Skeletal muscle satellite cell (primary cell): ENCODE measurements at regions not wholly inside any gene's neighbourhood (a gene's known extent, or its start where the extent isn't known, plus 50 kb on each side); places are given as distances from the start of the nearest gene placed in this dataset.

Experiments
- H3K27me3 ChIP-seq: 2 replicates; pipeline ENCODE4 v1.7.0; 2013; ENCODE audit warnings: low read length; ENCODE audit not compliant: control insufficient read depth, insufficient read depth
- H3K36me3 ChIP-seq: 2 replicates; pipeline ENCODE4 v1.7.0; 2013; ENCODE audit warnings: mild to moderate bottlenecking, control low read depth, low read length; ENCODE audit not compliant: insufficient read depth
- H3K4me1 ChIP-seq: 2 replicates; pipeline ENCODE4 v1.7.0; 2013; ENCODE audit warnings: low read length; ENCODE audit not compliant: control insufficient read depth, insufficient read depth
- H3K4me2 ChIP-seq: 2 replicates; pipeline ENCODE4 v1.7.0; 2013; ENCODE audit warnings: mild to moderate bottlenecking, low read length
- H3K4me3 ChIP-seq: 2 replicates; pipeline ENCODE4 v1.7.0; 2013; ENCODE audit warnings: low read length
- H3K9ac ChIP-seq: 2 replicates; pipeline ENCODE4 v1.7.0; 2013; ENCODE audit warnings: mild to moderate bottlenecking, low read depth, low read length, moderate library complexity
- H3K9me3 ChIP-seq: replicated peaks from 2 replicates; pipeline ENCODE4 v1.7.0; 2013; ENCODE audit warnings: mild to moderate bottlenecking, control low read depth, low read length

- H3K9me3 ChIP-seq: no peaks in the 10 kb centered on the region
- no peak overlapping the region for H3K4me3 ChIP-seq
- no peaks in the 10 kb centered on the region for H3K36me3 ChIP-seq
- peaks cover 16% of the 10 kb centered on the region for H3K4me1 ChIP-seq
- peak overlapping the region; percentile 35 for H3K4me2 ChIP-seq
- no peaks in the 10 kb centered on the region for H3K27me3 ChIP-seq
- H3K9ac ChIP-seq: no peak overlapping the region
Observed at GRCh38 chr2:30373881-30374302, 73.2 kb upstream of the LCLAT1 start.

DNA sequence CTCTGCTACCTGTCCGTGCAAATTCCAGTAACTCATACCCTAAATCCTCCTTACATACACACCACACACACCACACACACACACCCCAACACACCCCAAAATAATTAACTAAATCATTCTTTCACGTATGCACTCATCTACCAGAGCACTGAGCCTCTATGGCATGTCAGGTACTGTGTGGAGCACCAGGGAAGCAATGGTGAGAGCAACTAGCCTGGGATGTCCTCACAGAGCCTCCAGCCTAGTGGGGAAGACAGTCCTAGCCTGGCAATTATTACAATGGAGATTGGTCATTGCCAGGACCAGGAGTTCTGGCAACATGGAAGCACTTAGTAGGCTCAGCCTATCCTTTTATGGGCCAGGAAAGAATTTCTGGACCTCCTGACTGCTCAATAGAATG is 72.7 kb upstream of the LCLAT1 start:
- peaks cover 16% of the 10 kb centered on the region for H3K4me1 ChIP-seq
- no peaks in the 10 kb centered on the region for H3K27me3 ChIP-seq
- no peak overlapping the region for H3K4me2 ChIP-seq
- H3K9ac ChIP-seq: no peak overlapping the region
- H3K4me3 ChIP-seq: no peak overlapping the region
- no peaks in the 10 kb centered on the region for H3K9me3 ChIP-seq
- H3K36me3 ChIP-seq: no peaks in the 10 kb centered on the region

DNA sequence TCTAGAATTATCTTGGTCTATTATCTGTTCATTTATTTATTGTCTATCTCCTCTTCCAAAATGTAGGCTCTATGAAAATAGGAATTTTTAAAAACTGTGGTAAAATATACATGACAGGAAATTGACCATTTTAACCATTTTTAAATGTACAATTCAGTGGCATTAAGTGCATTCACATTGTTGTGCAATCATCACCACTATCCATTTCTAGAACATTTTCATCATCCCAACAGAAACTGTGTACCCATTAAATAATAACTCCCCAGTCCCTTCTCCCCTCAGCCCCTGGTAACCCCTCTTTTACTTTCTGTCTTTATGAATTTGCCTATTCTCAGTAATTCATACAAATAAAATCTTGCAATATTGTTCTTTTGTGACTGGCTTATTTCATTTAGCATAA is 71.1 kb upstream of the LCLAT1 start:
- Histone ChIP-seq H3K27me3 (no peaks in the 10 kb centered on the region), H3K4me2 (no peak overlapping the region), H3K4me1 (peaks cover 16% of the 10 kb centered on the region), H3K36me3 (no peaks in the 10 kb centered on the region), H3K9ac (no peak overlapping the region), H3K9me3 (no peaks in the 10 kb centered on the region), H3K4me3 (no peak overlapping the region)

DNA sequence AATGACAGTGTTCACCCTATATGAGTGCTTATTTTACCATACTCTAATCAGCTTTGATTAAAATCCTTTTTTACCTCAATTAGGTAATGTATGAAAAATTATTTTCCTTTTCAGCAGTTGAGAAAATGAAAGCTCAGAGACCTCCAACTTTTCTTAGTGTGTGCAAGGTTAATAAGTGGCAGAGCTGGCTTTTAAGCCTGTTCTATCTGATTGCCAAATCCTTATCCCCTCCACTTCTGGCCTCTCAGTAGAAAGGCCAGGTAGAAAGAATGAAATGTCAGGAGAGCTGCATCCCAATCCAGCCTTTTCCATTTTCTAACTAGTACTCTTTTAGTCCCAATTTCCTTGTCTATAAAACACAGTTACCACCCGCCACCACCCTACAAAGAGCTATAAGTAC is 67.6 kb upstream of the LCLAT1 start:
- H3K4me2 ChIP-seq: no peak overlapping the region
- H3K36me3 ChIP-seq: no peaks in the 10 kb centered on the region
- no peak overlapping the region for H3K4me3 ChIP-seq
- no peaks in the 10 kb centered on the region for H3K9me3 ChIP-seq
- H3K27me3 ChIP-seq: peaks cover 15% of the 10 kb centered on the region
- no peak overlapping the region for H3K9ac ChIP-seq
- peaks cover under 1% of the 10 kb centered on the region for H3K4me1 ChIP-seq

- peaks cover 15% of the 10 kb centered on the region for H3K27me3 ChIP-seq
- no peaks in the 10 kb centered on the region for H3K4me1 ChIP-seq
- no peak overlapping the region for H3K9ac ChIP-seq
- H3K4me3 ChIP-seq: no peak overlapping the region
- no peaks in the 10 kb centered on the region for H3K36me3 ChIP-seq
- H3K9me3 ChIP-seq: no peaks in the 10 kb centered on the region
- no peak overlapping the region for H3K4me2 ChIP-seq
Observed at GRCh38 chr2:30380824-30381223, 66.2 kb upstream of the LCLAT1 start.

DNA sequence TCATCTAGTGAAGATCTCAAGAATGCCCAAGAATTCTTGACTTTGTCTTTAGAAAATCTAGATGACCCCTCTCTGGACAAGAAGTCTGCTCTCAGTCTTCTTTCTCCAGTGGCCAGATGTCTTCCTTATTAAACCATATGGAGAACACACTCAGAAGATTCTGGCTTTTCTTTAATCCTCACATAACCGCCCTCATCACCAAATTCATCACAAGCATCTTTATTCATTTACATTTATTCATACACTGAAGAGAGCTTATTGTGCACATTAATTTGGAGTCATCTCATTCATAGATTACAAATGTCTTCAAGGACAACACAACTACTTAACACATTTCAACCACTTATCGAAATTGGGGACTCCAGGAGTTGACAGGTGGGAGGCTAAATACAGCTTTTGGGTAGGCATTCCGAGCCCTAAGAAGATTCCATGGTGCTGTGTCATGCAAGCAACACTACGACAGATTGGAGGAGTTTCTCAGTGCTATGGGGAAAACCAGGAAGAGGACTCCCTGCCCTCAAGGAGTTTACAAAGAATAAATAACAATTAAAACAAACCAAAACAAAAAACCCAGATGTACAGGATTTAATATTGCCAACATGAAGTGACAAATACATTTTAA is 64.8 kb upstream of the LCLAT1 start:
- H3K9ac ChIP-seq: no peak overlapping the region
- H3K9me3 ChIP-seq: no peaks in the 10 kb centered on the region
- no peak overlapping the region for H3K4me2 ChIP-seq

DNA sequence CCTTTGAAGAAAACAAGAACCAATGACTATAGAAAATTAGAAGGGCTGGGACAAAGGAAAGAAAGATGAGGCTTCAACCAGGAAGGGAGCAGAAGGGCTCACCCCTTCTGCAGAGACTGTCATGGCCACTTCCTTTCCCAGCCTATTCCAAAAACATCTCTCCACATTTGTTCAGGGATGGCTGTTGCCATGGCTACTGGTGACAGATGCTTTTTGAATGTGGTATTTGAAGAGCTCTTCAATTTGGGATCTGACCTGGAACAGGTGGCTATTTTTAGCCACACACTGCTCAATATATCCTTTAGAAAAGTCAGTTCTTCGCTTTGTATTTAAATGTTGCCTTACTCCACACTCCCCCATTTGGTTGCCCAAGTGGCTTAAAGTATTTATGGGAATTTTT is 64.1 kb upstream of the LCLAT1 start:
- no peaks in the 10 kb centered on the region for H3K36me3 ChIP-seq
- H3K4me1 ChIP-seq: no peaks in the 10 kb centered on the region
- H3K4me3 ChIP-seq: no peak overlapping the region
- peaks cover 15% of the 10 kb centered on the region for H3K27me3 ChIP-seq
- no peak overlapping the region for H3K4me2 ChIP-seq
- no peak overlapping the region for H3K9ac ChIP-seq
- H3K9me3 ChIP-seq: no peaks in the 10 kb centered on the region

More for the DNA sequence above, 64.8 kb upstream of the LCLAT1 start:
- Histone ChIP-seq H3K27me3 (peaks cover 15% of the 10 kb centered on the region), H3K36me3 (no peaks in the 10 kb centered on the region), H3K4me3 (no peak overlapping the region), H3K4me1 (no peaks in the 10 kb centered on the region)

GRCh38 chr2:30385327-30385726 is 61.7 kb upstream of the LCLAT1 start:
- no peak overlapping the region for H3K9ac ChIP-seq
- peaks cover 28% of the 10 kb centered on the region for H3K27me3 ChIP-seq
- no peaks in the 10 kb centered on the region for H3K9me3 ChIP-seq
- H3K36me3 ChIP-seq: no peaks in the 10 kb centered on the region
- no peak overlapping the region for H3K4me2 ChIP-seq
- no peaks in the 10 kb centered on the region for H3K4me1 ChIP-seq
- no peak overlapping the region for H3K4me3 ChIP-seq

GRCh38 chr2:30392097-30392496 is 54.9 kb upstream of the LCLAT1 start:
- Histone ChIP-seq H3K4me1 (no peaks in the 10 kb centered on the region), H3K36me3 (no peaks in the 10 kb centered on the region), H3K4me3 (no peak overlapping the region), H3K9me3 (no peaks in the 10 kb centered on the region), H3K27me3 (peaks cover 19% of the 10 kb centered on the region), H3K4me2 (no peak overlapping the region), H3K9ac (no peak overlapping the region)

DNA sequence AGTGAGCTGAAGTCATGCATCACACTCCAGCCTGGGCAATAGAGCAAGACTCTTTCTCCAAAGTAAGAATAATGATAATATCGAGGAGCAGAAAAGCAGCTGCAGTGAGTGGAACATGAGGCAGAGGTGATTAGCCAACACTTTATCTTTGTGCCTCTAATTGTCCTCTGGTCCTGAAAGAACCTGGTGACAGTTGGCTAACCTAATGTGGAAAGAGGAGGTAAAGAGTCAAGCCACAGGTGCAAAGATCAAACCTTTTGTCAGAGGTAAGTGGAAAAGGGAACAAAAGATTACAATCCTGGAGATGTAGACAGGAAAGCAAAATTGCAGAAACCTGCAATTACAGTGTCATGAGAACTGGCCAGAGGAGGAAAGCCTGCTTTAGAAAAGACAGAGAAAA is 53.5 kb upstream of the LCLAT1 start:
- H3K27me3 ChIP-seq: peaks cover 19% of the 10 kb centered on the region
- no peaks in the 10 kb centered on the region for H3K9me3 ChIP-seq
- no peak overlapping the region for H3K4me2 ChIP-seq
- H3K9ac ChIP-seq: no peak overlapping the region
- H3K4me1 ChIP-seq: no peaks in the 10 kb centered on the region
- H3K4me3 ChIP-seq: no peak overlapping the region
- H3K36me3 ChIP-seq: no peaks in the 10 kb centered on the region

GRCh38 chr2:30394096-30394495 is 53.0 kb upstream of the LCLAT1 start:
- no peaks in the 10 kb centered on the region for H3K4me1 ChIP-seq
- no peak overlapping the region for H3K4me2 ChIP-seq
- H3K9ac ChIP-seq: no peak overlapping the region
- no peaks in the 10 kb centered on the region for H3K36me3 ChIP-seq
- H3K27me3 ChIP-seq: peaks cover 17% of the 10 kb centered on the region
- H3K9me3 ChIP-seq: no peaks in the 10 kb centered on the region
- no peak overlapping the region for H3K4me3 ChIP-seq

GRCh38 chr2:30396436-30397232 is 50.4 kb upstream of the LCLAT1 start:
- Histone ChIP-seq H3K9me3 (no peaks in the 10 kb centered on the region), H3K27me3 (peaks cover 6% of the 10 kb centered on the region), H3K36me3 (no peaks in the 10 kb centered on the region), H3K4me1 (no peaks in the 10 kb centered on the region), H3K4me3 (no peak overlapping the region), H3K9ac (no peak overlapping the region), H3K4me2 (no peak overlapping the region)
